ENCODE measurements at regions not wholly inside any gene's neighbourhood (a gene's known extent, or its start where the extent isn't known, plus 50 kb on each side); places are given as distances from the start of the nearest gene placed in this dataset.

DNA sequence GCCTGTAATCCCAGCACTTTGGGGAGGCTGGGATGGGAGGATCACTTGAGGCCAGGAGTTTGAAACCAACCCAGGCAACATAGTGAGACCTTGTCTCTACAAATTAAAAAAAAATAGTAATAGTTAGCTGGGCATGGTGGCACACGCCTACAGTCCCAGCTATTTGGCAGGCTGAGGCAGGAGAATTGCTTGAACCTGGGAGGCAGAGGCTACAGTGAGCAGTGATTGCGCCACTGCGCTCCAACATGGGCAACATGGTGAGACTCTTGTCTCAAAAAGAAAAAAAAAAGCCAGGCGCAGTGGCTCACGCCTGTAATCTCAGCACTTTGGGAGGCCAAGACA lies 56.9 kb upstream of the MRTFB start:
- TF ChIP-seq CTCF (IDR thresholded peaks at IDR 0.05), result no peak
- no peak for TF ChIP-seq POLR2A (IDR thresholded peaks at IDR 0.05)
